NOMO-1 treated with dmso at 0.1 percent for 144 hours (cell line): ENCODE measurements at regions not wholly inside any gene's neighbourhood (a gene's known extent, or its start where the extent isn't known, plus 50 kb on each side); places are given as distances from the start of the nearest gene placed in this dataset.

Experiments used
- DNase-seq: peaks from one replicate; lab custom pipeline; 2025; ENCODE audit not compliant: unreplicated experiment; lab: John Stamatoyannopoulos, UW

DNA sequence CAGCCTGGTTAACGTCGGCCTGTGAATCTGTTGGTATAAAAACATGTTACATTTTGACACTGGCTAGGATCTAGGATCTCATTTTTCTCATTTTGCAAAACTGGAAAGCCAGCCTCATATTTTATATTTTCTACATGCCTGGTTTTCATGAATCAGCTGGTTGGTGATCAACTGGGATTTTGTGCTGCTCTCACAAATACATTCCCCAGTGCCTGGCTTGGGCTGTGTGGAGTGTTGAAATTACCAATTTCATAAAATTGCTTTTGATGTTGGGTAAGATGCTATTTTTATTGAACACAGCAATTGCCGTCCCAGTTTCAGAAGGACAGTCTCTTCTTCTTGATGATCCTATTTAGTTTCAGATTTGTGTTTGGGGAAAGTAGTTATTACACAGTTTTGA lies 604.3 kb downstream of the TAFA4 start:
- no peak for DNase-seq

DNA sequence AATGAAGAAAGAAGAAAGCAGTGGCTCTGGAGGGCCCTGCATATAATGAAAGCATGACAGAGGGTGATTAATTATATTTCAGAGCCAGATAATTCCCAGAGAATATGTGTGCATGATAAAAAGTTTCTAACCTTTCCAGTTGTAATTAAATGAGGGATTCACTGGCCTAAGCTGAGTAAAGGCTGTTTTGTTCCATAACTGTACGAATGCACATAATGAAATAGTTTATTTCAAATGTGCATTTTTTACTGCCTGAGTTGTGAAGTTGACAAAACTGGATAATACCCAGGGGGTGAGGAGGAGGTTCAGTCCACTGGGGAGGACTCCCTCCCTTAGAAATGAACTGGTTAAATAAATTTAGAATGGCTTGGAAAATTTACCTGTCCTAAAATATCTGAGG lies 616.4 kb downstream of the TAFA4 start:
- DNase-seq: no peak

DNA sequence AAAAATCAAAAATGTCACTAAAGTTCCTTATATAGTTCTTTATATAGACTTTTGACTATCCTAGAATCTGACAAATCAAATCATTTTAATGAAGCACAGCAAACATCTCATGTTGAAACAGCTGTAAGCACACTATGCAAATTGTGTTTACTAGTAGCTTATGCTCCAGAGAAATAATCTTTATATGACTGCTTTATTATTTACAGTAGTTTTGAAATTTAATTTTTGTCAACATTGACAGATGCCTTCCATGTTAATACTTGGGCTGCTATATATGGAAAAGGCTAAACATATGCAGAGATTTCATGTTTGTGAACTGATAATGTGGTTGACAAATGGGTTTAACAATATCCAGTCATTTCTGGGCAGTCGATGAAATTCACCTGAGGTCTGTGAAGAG lies 616.8 kb downstream of the TAFA4 start:
- DNase-seq: no peak

DNA sequence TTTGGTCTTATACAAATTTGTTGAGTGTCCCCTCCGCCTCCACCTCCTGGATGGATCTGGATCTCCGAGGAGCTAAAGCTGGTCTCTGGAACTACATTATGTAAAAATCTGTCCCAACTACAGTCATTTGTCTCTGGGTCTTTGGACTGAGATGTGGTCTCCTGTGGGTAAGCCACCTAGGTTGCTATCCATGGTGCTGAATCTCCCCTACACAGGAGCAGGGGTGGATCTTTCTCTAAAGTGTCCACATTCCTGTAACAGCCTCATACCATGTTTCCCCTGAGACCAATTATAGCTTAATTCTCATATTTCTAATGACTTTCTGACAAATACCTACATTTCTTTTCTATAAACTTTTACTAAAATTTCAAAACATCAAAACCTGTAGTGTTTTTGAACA lies 625.8 kb downstream of the TAFA4 start:
- no peak for DNase-seq

DNA sequence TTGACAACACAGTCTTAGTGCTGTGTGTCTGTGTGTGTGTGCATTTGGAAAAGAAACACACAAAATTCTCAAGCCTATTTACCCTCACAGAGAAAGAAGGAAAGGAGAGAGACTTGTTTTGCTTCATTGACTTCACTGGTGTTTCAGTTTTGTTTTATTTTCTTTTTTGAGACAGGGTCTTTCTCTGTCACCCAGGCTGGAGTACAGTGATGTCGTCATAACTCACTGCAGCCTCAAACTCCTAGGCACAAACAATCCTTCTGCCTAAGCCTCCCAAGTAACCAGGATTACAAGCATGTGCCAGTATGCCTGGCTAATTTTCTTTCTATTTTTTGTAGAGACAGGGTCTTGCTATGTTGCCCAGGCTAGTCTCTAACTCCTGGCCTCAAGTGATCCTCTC lies 636.9 kb downstream of the TAFA4 start:
- no peak for DNase-seq

DNA sequence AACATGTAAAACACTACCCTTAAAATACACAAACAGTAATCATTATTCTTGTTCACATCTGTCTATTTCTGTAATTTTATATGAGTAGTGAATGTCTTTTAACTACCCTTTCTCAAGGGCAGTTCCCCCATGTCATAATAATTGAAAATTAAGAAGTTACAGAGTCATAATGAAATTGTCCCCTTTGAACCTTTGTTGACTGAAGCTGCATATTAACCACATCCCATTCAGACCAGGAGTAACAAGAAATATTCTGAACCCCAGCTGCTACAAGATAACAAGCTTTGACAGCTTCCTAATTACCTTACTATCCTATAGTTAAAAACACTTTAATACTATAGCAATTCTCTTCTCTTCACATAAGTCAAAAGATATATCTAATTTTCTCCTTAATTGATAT lies 635.9 kb upstream of the SUCLG2 start:
- DNase-seq: no peak

DNA sequence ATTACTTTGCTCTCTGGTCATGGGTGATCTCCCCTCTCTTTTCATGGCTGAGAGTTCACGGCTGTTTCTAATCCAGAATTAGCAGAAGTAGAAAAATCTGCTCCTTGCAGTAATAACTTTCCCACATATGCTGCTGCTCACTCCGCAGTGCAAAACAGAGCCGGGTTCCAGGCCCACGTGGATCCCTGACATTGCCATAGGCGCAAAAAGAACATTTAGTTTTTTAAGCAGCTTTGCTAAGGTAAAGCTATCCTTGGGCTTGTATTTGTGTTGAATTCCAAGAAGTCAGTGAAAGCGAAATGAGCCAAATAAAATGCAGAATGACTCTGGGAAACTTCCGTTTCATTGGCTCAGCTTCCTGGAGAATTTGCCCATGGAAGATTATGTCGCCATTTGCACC lies 633.7 kb upstream of the SUCLG2 start:
- no peak for DNase-seq

DNA sequence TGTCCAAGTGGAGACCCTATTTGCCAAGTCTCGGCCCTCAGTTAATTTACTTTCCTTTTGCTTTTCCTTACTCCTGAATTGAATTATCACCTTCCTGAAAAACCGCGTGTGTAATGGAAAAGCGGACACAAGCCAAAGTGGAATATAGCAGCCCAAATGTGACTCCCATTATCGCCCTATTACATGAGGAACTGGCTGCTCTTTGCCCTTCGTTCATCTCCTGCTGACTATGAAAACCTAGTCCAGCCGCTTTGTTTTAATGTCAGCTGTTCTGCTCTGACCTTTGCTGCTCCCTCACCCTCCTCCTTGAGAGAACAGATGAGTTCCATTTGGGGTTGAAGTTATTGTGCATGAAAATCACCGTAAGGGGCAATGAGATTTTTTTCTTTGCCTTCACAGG lies 632.7 kb upstream of the SUCLG2 start:
- DNase-seq: no peak

DNA sequence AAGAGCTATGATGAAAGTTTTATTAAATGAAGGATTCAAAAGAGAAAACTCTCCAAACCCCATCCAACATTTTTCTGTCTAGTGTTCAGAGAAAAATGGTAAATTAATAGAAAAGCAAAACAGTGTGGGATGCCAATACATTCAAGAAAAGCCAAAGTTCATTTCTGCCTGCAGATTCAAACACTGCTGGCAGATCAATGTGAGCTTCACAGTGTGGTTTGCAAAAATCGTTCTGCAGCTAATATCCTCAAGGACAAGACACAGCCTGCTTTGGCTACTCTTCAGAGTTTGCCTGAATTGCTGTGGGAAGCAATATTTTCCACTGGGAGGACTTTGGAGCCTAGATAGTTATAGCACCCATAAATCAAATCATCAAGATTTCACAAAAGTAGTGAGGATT lies 619.9 kb upstream of the SUCLG2 start:
- DNase-seq: no peak

DNA sequence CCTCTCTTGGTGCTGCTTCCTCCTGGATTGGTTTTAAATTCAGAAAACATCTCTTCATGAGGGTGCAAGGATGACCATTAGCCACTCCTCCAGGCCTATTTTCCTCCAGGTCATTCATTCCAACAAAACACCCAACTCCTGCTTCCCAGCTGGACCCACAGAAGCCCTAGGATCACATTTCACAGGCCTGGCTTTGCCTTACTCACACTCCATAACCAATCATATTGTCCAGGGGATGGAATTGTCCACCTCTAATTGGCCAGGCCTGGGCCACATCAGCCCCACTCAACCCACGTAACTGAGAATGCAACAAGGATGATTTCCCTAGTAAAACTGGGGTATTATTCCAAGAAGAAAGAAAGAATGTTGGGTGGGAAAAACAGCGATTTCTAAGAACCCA lies 616.7 kb upstream of the SUCLG2 start:
- no peak for DNase-seq

DNA sequence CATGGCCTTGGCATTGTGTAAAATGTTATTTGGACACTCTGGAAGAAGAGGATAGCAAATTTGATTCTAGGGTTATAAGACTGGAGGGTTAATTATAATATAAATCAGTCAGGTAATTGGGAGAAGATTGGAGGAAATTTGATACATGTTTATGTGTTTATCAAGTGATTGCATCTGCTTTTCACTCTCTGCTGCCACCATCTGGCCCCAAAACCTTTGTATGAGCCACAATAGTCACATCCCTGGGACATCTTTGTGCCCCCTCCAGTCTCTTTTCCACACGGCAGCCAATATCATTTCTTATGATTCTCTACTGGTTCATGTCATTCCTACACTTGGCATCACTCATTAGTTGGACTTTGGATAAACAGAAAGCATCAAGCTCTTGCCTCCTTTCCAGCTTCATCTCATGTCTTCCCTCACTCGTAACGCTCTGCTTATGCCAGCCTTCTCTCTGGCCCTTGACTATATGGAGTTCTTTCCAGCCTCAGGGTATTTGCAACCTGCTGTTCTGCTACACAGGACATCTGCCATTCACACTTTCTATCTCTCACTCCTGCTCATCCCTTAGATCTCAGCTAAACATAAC lies 602.3 kb upstream of the SUCLG2 start:
- DNase-seq: no peak

DNA sequence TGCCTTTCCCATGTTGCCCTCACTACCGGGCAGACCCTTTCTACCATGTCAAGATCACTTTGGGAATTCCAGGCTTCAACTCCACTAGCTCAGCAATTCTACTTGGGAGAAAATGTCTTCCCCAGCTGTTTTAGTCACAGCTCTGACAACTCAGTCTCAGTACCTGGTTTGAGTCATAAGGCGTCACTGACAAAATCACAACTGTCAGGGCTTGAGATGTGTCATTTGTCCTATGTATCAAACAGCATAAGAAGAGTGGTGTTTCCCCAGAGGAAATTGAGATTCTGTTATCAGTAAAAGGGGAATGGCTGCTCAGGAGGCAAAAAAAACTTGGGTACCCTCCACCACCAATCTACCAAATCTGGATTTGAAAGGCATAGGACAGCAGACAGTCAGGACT lies 594.9 kb upstream of the SUCLG2 start:
- no peak for DNase-seq

DNA sequence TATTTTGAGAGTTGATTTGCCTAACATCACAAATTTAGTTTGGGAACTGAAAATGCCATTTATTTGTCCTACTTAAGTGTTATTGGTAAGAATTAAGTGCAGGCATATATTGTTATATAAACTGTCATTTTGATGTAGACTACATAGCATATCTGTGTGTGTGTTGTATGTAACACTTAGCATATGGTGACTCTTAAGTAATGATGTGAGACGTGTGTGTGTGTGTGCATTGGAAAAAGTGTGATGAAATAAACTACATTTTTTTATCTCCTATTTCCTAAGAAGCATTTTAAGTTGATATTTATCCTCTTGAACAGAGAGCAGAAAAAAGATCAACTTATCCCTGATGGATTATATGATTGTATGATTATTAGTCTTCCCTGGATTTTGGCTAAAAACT lies 588.2 kb upstream of the SUCLG2 start:
- DNase-seq: no peak

DNA sequence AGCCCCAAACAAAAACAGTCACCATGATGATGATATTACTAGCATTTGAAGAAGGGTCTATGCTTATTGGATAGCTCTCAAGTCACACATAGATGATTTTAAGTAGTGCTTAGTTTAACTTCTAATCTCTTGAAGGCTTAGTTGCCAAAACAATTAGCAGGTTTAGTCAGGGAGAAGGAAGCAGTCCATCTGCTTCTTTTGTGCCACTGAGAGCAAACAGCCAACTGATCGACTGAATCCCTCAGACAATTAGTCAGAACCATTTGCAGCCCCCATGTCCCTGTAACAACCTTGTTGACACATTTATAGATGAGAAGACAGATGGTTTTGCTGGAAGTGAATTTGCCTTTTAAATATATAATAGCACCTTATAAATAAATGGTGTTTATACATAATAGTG lies 585.1 kb upstream of the SUCLG2 start:
- no peak for DNase-seq

DNA sequence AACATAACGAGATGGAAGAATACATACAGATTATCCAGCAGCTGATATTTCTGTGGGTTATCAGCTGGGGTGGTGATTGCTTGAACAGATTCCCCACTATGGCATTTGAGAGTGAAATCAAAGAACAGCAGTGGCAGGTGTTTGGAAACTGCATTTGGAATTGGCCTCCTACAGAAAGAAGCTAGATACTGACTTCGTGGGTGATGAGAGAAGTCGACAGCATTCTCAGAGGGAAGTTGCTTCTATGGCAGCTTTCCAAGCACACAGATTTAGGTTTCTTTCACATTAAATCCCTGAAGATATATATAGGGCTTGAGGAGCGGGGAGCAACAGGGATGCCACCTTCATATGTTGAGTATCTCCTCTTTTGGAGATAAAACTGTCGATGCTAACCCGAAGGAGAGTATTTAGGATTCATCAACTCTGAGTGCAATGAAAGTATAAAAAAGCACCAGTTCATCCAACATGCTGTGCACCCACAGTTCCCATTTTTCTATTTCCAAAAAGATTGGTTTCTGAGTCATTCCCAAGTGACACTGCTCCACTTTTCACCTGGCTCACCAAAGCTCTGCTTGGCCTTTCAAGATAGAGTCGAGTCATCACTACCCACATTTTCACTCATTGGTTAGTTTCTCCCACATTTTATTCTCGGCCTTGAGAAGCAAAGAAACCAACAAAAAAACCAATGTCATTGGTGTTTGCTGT lies 579.8 kb upstream of the SUCLG2 start:
- no peak for DNase-seq

DNA sequence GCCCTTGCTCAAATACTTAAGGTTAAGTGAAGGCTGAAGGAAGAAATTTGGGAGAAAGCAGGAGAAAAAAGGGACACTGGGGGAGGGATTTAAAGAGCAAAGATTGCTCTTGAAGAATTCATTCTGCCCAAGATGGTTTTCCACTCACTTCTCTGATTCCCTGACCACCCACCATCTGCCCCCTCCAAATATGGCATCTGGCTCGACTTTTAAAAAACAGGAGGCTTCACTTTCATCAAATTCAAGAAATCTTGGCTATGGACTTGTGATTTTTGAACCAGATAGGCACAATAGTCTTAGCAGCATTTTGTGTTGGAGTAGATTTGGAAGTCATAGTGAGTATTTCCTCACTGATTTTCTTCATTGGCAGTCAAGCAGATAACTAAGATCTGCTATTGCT lies 574.4 kb upstream of the SUCLG2 start:
- no peak for DNase-seq

DNA sequence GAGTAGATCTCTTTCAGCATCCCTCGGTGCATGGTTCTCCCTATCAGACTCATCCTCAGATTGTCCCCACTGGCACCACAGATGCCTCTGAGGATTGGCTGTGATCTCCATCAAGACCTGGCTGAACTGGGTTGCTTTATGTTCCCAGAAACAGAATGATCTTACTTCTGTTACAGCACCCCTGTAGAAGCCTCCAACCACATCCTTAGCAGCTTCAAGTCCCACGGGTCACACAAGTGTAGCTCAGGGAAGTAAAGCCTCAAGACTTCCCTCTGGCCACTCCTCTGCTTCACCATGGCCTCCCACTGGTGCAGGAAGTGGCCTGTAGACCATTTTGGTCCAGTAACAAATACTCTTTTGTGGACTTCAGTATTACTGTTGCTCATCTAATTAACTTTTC lies 566.4 kb upstream of the SUCLG2 start:
- DNase-seq: no peak

DNA sequence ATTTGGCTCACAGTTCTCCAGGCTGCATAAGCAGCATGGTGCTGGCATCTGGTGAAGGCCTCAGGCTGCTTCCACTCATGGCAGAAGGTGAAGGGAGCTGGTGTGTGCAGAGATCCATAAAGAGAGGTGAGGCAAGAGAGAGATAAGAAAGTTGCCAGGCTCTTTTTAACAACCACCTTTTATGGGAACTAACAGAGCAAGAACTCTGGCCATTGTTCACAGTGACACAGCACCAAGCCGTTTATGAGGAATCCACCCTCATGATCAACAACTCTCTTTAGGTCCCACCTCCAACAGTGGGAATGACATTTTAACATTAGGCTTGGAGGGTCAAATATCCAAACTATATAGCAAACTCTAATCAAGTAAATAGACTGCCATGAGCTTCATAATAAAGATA lies 557.2 kb upstream of the SUCLG2 start:
- DNase-seq: no peak

DNA sequence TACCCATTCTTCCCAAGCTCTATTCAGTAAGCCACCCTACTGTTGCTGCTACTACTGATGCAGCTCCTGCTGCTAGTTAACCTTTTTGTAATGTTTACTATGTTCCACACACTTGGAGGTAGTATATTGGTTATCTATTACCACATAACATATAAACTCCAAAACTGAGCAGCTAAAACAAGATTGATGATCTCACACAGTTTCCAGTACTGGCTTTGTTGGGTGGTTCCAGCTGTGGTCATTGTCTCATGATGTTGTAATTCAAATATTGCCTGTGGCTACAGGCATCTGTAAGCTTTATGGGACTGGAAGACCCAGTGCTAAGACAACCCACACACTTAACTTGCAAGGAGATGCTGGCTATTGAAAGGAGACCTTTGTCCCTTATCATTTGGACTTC lies 556.2 kb upstream of the SUCLG2 start:
- no peak for DNase-seq

DNA sequence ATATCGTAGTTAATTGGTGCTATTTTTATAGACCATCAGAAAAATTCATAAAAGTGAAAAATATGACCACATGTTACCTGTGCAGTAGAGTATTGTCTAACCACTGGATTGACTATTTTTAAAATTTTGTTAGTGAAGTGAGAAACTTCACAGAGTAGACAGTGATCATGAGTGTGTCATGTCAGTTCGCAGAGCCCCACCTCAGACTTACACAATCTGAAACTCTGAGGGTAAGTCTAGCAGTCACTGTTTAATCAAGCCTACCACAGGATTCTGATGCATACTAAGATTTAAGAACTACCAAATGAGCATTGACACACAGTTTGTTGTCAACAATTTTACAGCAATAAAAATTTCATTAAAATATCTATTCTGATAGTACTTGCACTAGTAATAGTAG lies 552.9 kb upstream of the SUCLG2 start:
- no peak for DNase-seq

DNA sequence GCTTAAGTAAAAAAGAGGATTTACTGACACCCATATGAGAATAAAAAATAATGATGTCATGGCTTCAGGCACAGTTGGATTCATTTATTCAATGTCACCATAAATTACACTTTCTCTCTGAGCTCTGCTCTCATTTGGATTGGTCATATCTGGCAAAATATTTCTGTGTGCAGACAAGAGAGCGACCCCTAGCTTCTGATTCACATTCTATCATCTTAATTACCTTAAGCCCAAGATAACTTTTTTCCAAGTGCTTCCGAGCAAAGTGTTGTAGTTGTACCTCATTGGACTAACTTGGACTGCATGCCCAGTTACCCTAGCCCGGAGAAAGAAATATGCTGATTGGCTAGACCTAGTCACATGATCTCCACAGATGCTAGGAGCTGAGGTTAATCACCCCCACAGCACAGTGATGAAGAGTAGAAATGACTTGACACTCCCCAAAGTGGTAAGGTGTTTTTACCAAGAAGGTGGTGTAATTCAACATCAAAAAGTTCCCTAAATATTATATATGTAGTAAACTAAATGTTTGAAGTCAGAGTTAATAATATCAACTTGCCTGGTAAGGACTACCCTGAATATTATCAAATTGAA lies 552.2 kb upstream of the SUCLG2 start:
- DNase-seq: no peak

DNA sequence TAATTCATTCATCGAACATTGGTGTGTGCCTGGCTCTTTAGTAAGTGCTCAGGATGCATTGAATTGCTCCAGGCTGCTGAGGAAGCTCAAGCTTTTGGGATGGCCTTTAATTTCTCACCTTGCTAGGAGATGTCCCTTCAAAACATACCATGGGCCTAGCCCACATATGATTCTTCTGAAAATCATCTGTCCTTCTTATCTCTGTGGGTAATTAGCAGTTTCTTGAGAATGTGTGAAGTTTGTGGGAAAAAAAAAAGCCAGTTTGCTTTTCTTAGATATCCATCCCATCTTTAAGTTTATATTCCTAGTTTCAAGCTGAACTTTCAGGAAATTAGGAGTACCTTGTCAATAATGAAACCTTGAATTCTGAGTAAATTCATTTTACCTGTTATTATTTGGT lies 532.3 kb upstream of the SUCLG2 start:
- DNase-seq: no peak

DNA sequence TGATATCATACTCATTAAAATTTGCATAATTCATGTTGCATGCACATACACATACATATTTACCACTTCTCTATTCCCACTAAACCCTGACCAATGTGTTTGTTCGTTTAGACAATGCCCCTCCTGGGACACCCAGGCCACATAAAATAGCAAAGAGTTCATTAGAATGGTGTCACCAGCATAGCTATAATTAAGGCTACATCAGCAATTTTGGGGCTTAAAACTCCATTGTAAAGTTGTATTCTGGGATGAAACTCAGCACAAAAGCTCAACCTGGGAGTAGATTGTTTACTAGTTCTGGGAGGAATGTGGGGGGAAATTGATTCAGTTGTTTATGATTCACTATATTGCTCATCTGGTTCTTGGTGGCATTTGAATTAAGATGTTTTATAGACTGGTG lies 522.2 kb upstream of the SUCLG2 start:
- no peak for DNase-seq
